Hematopoietic multipotent progenitor cell treated with erythropoietin and hydrocortisone succinate and interleukin-3 and kit ligand, for 8 days (in vitro differentiated cells): ENCODE measurements at regions not wholly inside any gene's neighbourhood (a gene's known extent, or its start where the extent isn't known, plus 50 kb on each side); places are given as distances from the start of the nearest gene placed in this dataset.
"Not testable (repeated sequence)": the region's sequence is repeated elsewhere in the genome, so short reads cannot be mapped to it uniquely, and the experiment has no call there.

Experiments
- DNase-seq: peaks from one replicate; pipeline ENCODE4 v3.0.0-alpha.2; 2015

DNA sequence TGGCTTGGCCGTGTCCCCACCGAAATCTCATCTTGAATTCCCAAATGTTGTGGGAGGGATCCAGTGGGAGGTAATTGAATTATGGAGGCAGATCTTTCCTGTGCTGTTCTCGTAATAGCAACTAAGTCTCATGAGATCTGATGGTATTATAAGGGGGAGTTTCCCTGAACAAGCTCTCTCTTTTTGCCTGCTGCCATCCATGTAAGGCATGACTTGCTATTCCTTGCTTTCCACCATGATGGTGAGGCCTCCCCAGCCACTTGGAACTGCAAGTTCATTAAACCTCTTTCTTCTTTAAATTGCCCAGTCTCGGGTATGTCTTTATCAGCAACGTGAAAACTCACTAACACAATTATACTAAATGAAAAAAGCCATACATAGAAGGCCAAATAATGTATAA lies 101.3 kb upstream of the LYPLAL1 start:
- no peak for DNase-seq

DNA sequence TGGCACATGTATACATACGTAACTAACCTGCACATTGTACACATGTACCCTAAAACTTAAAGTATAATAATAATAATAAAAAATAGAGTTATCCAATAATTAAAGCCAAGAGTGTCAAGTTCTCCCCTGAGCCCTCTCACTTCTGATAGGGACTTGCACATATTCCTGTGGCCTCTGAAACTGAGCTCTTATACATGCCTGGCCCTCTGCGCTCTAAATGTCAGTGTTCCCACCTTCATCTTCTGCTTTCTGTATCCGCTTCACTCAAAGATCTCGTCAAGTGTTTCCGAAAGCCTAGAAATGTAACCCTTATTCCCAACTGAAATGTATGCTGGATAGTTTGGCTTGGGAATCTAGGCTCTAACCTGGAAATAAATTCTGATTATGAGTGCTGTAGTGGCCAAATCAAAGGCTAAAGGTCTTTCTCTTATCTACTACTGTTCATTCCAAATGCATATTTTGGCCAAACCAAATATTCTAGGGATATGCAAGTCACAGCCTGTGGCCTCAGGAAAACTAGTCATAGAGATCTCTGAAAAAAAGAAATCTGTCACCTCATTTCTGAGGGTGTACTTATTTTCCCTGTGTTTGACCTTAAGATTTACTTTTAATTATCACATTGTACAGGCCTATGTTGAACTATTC lies 99.5 kb upstream of the LYPLAL1 start:
- DNase-seq = no peak

DNA sequence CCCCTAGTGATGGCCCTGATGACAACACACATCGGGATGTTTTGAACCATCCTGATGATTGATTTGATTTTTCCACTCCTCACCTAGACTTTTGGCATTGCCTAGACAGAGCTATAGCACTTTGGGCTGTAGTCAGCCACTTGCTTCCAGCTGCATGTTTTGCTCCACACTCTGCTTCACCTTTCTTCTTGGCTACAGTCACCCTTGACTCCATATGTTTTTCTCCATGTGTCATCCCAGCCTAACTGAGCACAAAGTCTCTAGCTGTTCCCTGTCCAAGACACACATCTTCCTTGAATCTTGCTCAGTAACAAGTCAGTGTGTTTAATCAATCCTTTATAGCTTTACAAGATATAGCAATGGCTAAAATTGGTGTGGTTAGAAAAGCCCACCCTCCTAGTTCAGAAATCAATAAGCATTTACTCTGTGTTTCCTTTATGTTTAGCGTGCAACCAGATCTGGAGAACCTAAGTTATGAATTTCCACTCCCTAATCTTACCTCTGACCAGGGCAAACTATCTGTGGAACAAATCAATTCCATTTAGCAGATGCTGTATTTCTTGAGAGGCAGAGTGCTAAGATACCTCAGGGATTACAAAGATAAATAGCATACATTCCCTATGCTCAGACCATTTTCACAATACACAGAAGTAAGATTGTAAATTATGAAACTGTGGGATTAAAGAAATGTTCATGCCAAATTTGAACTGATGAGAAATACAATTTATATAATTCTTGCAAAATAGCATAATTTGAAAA lies 98.4 kb upstream of the LYPLAL1 start:
- no peak for DNase-seq

DNA sequence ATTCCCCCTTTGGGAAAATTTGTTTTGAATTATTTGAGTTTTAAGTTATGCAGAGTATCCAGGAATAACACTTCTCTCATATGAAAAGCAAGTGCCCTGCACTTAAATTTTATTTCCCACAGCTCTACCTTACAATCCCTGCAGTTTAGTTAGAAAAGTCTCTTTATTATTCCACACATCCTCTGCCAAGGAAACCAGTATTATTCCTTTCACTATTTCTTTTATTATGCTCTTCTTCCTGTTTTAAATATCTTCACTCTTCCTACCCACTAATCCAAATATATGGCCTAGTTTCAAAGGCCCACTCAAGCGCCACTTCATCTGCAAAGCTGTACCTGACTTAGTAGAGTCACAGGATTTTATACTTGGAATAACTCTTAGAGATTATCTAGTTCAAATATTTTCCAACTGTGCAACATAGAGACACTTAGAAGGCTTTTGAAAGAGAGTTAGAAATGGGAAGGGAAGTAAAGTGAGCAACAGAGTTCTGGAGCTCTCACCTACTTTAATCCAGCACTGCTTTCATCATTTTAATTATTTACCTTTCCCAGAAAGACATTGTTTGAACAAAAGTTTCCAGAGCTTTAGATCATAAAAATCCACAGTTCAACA lies 97.2 kb upstream of the LYPLAL1 start:
- DNase-seq = no peak

DNA sequence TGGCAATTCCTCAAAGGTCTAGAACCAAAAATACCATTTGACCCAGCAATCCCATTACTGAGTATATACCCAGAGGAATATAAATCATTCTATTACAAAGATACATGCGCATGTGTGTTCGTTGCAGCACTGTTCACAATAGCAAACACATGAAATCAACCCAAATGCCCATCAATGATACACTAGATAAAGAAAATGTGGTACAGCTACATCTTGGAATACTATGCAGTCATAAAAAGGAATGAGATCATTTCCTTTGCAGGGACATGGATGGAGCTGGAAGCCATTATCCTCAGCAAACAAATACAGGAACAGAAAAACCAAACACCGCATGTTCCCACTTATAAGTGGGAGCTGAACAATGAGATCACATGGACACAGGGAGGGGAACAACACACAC lies 95.9 kb upstream of the LYPLAL1 start:
- DNase-seq = not testable (repeated sequence)

DNA sequence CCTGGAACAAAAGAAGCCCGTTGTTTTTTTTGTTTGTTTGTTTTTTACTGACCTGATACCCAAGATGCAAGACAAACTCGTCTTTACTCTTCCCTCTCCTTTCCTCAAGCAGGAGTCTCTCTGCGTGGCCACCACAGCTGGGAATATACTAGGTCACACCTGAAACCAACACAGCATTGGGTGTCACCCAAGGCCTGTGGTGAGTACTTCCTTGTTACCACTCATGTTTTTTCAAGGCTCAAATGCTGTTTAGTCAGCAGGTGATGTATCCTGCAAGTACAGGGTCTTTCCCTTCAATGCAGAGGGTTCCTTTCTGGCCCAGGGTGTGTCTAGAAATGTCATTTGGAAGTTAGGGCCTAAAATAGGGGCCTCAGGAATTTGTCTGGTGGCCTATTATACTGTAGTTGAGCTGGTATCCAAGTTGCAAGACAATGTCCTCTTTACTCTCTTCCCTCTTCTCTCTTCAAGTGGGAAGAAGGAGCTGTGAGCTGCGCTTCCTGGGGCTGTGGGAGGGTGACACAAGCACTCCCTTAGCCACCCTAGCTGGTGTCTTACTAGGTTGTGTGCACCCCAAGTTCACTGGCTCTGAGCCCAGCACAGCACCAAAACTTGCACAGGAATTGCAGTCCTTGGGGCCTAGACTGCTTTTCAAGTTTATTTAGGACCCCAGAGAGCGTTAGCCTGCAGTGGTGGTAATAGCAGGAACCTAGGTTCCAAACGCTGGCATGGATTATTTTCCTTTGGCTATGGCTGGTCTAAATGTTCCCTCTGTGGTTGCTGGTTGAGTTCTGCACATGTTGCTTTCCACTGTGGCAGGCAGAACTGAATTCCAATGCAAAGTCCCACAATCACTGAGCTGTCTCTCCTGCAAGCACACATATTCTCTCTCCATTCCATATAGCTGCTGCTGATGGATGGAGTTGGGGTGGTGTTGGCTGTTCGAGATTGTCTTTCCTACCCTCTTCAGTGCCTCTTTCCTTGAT lies 91.4 kb upstream of the LYPLAL1 start:
- DNase-seq = no peak

DNA sequence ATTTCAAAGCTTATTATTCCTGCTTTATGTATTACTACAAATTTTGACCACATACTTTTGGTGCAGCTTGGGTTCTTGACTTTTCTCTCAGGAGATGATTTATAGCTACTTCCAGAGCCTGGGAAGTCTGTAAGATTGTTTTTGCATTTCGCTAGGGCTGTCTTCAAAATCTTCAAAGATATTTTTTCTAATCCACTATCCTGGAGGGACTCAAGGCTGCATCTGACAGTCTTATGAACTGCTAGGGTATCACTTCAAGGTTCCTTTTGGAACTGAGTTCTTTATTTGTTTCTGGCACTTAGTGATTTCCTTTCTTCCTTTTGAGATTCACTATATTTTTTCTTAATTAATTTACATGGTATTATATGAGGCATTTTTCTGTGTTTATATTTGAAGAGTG lies 90.0 kb upstream of the LYPLAL1 start:
- no peak for DNase-seq

DNA sequence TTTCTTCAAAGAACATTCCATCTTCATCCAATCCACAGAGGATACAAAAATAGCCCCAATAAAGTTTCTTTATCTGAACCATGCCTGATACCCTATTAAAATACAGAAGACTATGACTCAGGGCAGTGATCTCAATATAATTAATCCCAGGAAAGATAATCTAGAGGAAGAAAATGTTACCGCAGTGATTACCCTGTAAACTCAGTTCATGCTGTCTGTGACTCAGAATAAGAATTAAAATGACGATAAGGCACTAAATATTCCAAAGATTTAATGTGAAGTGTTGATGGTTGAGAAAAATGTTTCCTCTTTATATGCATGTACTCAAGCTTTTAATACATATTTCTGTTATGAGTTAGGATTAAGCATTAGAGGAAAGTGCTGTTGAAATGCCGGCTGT lies 88.6 kb upstream of the LYPLAL1 start:
- DNase-seq = no peak

DNA sequence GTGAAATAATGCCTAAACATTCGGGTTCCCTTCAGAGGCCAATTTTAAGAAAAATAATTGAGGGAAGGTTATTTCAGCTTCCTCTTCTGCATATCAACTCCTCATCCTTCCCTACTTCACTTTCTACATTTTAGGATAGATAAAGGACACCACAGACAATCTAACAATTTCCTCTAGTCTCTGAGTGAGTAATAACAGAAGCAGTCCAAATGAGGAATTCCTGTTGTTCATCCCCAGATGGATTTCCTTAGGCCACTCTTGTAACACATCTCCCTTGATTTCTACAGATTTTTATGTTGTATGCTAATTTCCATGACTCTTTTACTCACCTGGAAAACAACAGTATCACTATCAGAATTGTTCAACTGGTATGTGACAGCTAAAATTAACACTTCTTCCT lies 87.7 kb upstream of the LYPLAL1 start:
- no peak for DNase-seq

DNA sequence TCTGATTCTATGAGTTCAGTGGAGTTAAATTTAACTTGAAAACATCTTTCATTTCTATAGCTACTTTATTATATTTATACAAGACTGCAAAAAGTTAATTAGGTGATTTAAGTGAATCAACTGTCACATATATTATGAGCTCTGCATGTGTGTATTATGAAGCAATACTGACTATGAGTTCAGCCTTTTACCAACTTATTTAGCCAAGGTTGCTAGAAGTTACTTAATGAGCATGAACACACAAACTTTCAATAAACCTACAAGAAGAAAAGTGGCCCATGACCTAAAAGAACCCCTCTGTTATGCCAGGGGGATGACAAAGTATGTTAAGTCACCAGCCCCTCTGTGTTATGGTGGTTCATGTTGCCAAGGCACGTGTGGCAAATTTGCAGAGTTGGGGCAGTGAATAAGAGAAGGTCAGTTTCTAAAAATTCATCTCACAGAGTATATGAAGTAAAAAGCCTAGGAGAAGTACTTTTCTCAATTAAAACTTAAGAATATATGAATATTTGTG lies 86.7 kb upstream of the LYPLAL1 start:
- no peak for DNase-seq

DNA sequence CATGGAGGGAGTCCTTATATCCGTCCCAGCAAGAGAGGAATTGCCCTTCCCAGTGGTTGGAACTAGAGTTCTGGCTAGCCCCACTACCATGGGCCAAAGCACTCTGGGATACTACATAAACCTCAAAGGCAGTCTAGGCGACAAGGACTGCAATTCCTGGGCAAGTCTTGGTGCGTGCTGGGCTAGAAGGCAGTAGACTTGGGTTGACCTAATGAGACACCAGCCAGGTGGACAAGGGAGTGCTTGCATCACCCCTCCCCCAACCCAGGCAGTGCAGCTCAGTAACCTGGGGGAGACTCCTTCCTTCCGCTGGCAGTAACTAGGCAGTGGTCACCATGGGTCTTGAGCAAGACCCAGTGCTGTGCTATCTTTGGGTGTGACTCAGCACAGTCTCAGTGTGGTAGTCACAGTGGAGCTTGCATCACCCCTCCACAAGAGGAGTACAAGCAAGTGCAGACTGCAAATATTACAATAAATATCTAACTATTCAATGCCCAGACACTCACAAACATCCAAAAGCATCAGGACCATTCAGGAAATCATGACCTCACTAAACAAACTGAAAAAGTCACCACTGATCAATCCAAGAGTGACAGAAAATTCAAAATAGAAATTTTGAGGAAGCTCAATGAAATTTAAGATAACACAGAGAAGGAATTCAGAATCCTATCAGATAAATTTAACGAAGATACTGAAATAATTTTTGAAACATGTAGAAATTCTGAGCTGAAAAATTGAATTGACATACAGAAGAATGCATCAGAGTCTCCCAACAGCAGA lies 84.7 kb upstream of the LYPLAL1 start:
- peak; percentile 18 for DNase-seq

DNA sequence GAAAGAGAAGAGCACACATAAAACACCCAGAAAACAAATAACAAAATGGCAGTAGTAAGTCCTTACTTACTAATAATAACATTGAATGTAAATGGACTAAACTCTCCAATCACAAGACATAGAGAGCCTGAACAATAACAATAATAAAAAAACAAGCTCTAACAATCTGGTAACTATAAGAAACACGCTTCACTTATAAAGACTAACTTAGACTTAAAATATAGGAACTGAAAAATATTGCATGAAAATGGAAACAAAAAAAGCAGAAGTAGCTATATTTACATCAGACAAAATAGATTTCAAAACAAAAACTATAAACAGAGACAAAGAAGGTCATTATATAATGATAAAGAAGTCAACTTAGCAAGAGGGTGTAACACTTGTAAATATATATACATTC lies 83.1 kb upstream of the LYPLAL1 start:
- DNase-seq = no peak

DNA sequence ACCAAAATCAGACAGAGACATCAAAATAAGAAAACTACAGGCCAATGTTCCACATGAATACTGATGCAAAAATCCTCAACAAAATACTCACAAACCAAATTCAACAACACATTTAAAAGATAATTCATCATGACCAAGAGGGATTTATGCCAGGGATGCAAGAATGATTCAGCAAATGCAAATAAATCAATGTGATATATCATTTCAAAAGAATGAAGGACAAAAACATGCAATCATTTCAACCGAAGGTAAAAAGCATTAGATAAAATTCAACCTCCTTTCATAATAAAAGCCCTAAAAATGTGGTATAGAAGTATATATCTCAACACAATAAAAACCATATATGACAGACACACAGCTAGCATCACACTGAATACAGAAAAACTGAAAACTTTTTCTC lies 81.5 kb upstream of the LYPLAL1 start:
- no peak for DNase-seq

DNA sequence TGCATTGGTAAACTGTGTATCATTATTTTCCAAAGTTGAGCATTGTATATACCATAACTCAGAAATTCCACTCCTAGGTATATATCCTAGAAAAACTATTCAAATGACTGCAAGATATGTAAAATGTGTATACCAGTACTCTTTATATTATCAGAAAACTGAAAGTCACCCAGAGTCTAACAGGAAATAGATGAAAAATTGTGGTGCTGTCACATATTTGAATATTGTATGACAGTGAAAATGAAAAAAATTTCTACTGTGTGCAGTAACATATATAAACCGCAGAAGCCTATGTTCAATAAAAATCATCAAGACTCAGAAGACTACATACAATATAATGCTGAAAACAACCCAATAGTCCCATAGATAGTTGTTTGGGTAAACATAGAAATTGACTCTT lies 74.4 kb upstream of the LYPLAL1 start:
- DNase-seq = no peak

DNA sequence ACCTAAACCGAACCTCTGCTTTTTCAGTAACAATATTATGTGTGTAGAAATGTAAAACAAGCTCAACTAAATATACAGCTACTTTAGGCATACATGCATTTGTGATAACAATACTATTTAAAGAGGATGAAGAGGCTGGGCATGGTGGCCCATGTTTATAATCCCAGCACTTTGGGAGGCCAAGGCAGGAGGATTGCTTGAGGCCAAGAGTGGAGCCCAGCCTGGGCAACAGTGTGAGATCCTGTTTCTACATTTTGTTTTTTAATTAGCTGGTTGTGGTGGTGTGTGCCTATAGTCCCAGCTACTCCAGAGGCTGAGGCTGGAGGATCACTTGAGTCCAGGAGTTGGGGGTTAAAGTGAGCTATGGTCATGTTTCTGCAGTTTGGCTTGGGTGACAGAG lies 73.6 kb upstream of the LYPLAL1 start:
- no peak for DNase-seq

DNA sequence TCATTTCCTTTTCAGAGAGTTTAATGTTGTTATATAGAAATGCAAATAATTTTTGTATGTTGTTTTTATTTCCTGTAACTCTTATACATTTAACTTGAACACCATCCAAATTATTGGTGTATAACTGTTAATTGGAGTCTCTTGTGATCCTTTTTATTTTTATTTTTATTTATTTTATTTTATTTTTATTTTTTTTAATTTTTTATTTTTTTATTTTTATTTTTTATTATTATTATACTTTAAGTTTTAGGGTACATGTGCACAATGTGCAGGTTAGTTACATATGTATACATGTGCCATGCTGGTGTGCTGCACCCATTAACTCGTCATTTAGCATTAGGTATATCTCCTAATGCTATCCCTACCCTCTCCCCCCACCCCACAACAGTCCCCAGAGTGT lies 71.2 kb upstream of the LYPLAL1 start:
- not testable (repeated sequence) for DNase-seq

DNA sequence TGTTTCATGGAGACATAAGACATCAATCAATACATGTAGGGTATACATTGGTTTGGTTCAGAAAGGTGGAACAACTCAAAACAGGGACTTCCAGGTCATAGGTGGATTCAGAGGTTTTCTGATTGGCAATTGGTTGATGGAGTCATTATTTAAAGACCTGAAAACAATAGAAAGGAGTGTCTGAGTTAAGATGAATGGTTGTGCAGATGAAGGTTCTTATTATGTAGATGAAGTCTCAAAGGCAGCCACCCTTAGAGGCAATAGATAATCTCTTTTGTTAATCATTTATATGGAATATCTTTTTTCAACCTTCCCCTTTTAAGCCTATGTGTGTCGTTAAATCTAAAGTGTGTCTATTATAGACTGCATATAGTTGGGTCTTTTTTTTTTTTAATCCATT lies 67.8 kb upstream of the LYPLAL1 start:
- DNase-seq = no peak

DNA sequence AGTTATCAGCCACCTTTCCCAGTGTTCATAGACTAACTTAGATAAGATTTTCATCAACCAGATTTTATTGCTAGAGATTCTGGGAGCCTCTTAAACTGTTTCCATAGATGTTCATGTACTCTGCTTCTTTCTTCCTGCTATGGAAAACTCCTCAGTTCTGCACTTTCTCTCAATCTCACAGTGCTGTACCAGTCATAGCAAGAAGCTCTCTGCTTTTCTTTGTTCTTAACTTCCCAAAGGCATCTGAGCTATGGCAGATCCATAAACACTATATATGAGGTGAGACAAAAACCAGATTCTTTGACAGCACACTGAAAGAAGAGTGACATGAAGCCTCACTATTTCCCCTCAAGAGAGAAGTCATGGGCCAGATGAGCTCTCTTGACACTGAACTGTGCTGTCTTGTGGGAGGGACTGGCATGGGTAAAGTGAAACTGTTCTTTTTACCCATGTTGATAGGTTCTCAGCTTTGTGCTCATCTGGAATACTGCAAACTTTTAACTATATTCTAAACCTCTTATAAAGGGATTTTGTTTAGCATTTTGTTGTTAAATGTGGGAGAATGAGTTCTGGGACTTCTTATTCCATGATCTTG lies 64.2 kb upstream of the LYPLAL1 start:
- DNase-seq = no peak

DNA sequence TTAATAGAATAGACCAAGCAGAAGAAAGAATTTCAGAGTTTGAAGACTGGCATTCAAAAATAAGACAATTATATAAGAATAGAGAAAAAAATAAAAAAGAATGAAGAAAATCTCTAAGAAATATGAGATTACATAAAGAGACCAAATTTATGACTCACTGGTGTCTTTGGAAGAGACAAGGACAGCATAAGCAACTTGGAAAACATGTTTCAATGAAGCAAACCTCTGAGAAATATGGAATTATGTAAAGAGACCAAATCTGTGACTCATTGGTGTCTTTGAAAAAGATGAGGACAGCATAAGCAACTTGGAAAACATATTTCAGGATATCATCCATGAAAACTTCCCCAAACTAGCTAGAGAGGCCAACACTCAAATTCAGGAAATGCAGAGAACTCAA lies 60.4 kb upstream of the LYPLAL1 start:
- DNase-seq = no peak

DNA sequence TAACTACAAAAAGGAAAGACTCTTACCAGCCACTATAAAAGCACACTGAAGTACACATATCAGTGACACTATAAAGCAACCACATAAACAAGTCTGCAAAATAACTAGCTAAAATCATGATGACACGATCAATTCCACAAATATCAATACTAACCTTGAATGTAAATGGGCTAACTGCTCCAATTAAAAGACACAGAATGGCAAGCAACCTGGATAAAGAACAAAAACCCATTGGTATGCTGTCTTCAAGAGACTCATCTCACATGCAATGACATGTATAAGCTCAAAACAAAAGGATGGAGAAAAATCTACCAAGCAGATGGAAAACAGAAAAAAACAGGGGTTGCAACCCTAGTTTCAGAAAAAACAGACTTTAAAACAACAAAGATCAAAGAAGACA lies 59.7 kb upstream of the LYPLAL1 start:
- no peak for DNase-seq

DNA sequence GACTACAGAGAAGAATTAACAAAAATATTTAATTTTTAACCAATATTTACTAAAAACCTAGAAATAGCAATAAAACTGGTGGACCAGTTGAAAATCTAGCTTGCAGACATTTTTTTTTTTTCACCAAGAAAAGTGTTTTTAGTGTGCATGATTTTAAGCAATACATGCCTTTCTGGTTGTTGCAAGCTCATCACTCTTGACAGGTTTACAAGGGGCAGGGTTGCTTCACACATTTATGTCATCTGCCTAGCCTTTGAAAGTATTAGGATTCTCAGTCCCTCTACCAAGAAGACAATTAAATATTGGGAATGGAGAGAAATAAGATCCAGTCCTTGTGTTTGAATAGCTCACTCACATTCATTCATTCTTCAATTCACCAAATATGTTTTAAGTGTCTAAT lies 53.8 kb upstream of the LYPLAL1 start:
- DNase-seq = no peak
